GM21825 (cell line): ENCODE measurements at regions not wholly inside any gene's neighbourhood (a gene's known extent, or its start where the extent isn't known, plus 50 kb on each side); places are given as distances from the start of the nearest gene placed in this dataset.
A peak's percentile ranks its signal among the peaks of the same experiment; 100 is the strongest.

Experiments
- ATAC-seq: cut with Tn5 transposase; IDR thresholded peaks from one replicate; pipeline ENCODE4 v1.9.1; 2021; ENCODE audit warnings: mild to moderate bottlenecking, moderate library complexity; ENCODE audit not compliant: unreplicated experiment

- no peak for ATAC-seq
Measured at GRCh38 chr6:6704103-6705060, 115.9 kb downstream of the LY86 start.

- no peak for ATAC-seq
Measured at GRCh38 chr6:6705061-6705425, 116.5 kb downstream of the LY86 start.

- no peak for ATAC-seq
Measured at GRCh38 chr6:6705915-6706675, 117.6 kb downstream of the LY86 start.

- no peak for ATAC-seq
Measured at GRCh38 chr6:6707143-6707542, 118.6 kb downstream of the LY86 start.

GRCh38 chr6:6709106-6709505 lies 120.6 kb downstream of the LY86 start:
- ATAC-seq = no peak

- no peak for ATAC-seq
Measured at GRCh38 chr6:6711031-6711785, 122.7 kb downstream of the LY86 start.

- peak; percentile 33 for ATAC-seq
Measured at GRCh38 chr6:6711832-6712448, 123.4 kb downstream of the LY86 start.

GRCh38 chr6:6712449-6713403 lies 124.2 kb downstream of the LY86 start:
- peak; percentile 58 for ATAC-seq

- ATAC-seq = no peak
Measured at GRCh38 chr6:6713657-6714056, 125.1 kb downstream of the LY86 start.

GRCh38 chr6:6714118-6714897 lies 125.8 kb downstream of the LY86 start:
- ATAC-seq = no peak

- ATAC-seq = no peak
Measured at GRCh38 chr6:6714953-6715352, 126.4 kb downstream of the LY86 start.

- no peak for ATAC-seq
Measured at GRCh38 chr6:6715465-6715864, 126.9 kb downstream of the LY86 start.

GRCh38 chr6:6716998-6717763 lies 128.7 kb downstream of the LY86 start:
- ATAC-seq = no peak

GRCh38 chr6:6717953-6718352 lies 129.4 kb downstream of the LY86 start:
- ATAC-seq = no peak

GRCh38 chr6:6721606-6722005 lies 133.1 kb downstream of the LY86 start:
- ATAC-seq = no peak

- no peak for ATAC-seq
Measured at GRCh38 chr6:6722195-6722594, 133.7 kb downstream of the LY86 start.

- no peak for ATAC-seq
Measured at GRCh38 chr6:6723361-6723760, 134.8 kb downstream of the LY86 start.

- no peak for ATAC-seq
Measured at GRCh38 chr6:6723921-6724538, 135.5 kb downstream of the LY86 start.
